ENCODE measurements at regions not wholly inside any gene's neighbourhood (a gene's known extent, or its start where the extent isn't known, plus 50 kb on each side); places are given as distances from the start of the nearest gene placed in this dataset.

DNA sequence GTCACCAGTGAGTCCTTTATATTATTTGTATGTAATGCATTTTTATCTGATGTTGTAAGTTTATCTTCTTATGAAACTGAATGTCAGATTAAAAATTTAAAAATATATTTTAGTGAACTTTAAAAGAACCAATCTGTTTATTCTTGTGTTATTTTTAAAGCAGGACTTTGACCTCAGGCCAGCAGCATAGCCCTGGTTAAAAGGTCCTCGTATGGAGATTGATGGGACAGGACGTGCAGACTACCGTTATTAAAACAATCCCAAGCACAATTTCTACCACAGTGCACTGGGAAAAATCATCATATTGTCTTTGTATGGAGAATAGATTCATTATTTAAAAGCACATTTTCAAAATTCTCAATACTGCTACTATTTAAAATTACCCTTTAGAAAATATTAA is 573.8 kb upstream of the ARGLU1 start:
- TF ChIP-seq, protein P1, sequence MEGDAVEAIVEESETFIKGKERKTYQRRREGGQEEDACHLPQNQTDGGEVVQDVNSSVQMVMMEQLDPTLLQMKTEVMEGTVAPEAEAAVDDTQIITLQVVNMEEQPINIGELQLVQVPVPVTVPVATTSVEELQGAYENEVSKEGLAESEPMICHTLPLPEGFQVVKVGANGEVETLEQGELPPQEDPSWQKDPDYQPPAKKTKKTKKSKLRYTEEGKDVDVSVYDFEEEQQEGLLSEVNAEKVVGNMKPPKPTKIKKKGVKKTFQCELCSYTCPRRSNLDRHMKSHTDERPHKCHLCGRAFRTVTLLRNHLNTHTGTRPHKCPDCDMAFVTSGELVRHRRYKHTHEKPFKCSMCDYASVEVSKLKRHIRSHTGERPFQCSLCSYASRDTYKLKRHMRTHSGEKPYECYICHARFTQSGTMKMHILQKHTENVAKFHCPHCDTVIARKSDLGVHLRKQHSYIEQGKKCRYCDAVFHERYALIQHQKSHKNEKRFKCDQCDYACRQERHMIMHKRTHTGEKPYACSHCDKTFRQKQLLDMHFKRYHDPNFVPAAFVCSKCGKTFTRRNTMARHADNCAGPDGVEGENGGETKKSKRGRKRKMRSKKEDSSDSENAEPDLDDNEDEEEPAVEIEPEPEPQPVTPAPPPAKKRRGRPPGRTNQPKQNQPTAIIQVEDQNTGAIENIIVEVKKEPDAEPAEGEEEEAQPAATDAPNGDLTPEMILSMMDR (IDR thresholded peaks at IDR 0.05), result no peak
- TF ChIP-seq POLR2A (IDR thresholded peaks at IDR 0.05), result no peak
